GM23248 (cell line): ENCODE measurements at regions not wholly inside any gene's neighbourhood (a gene's known extent, or its start where the extent isn't known, plus 50 kb on each side); places are given as distances from the start of the nearest gene placed in this dataset.

ENCODE experiments used
- DNase-seq: peaks from one replicate; pipeline ENCODE4 v3.0.0-alpha.2; 2015
- H2AFZ ChIP-seq: fragments of 200-600 bp; sonication (generic); 2 replicates; pipeline ENCODE4 v1.6.1; 2016; ENCODE audit warnings: antibody characterized with exemption
- H3F3A ChIP-seq: fragments of 200-600 bp; sonication (generic); 2 replicates; pipeline ENCODE4 v1.6.1; 2016; ENCODE audit warnings: mild to moderate bottlenecking, antibody characterized with exemption, mixed run types; ENCODE audit not compliant: insufficient read depth
- H3K27ac ChIP-seq: fragments of 200-600 bp; sonication (generic); 2 replicates; pipeline ENCODE4 v1.5.1; 2016; ENCODE audit warnings: mild to moderate bottlenecking
- H3K27me3 ChIP-seq: fragments of 200-600 bp; sonication (generic); replicated peaks from 2 replicates; pipeline ENCODE4 v1.6.1; 2016; ENCODE audit warnings: mild to moderate bottlenecking; ENCODE audit not compliant: insufficient read depth
- H3K36me3 ChIP-seq: fragments of 200-600 bp; sonication (generic); 2 replicates; pipeline ENCODE4 v1.6.1; 2016; ENCODE audit warnings: low read depth, mild to moderate bottlenecking
- H3K4me1 ChIP-seq: fragments of 200-600 bp; sonication (generic); 2 replicates; pipeline ENCODE4 v1.6.1; 2016; ENCODE audit warnings: mild to moderate bottlenecking; ENCODE audit not compliant: insufficient read depth
- H3K4me2 ChIP-seq: fragments of 200-600 bp; sonication (generic); one replicate; pipeline ENCODE4 v1.6.1; 2016; ENCODE audit warnings: mild to moderate bottlenecking; ENCODE audit not compliant: unreplicated experiment
- H3K4me3 ChIP-seq: fragments of 200-600 bp; sonication (generic); 2 replicates; pipeline ENCODE4 v1.5.1; 2016; ENCODE audit warnings: mild to moderate bottlenecking
- H3K79me2 ChIP-seq: fragments of 200-600 bp; sonication (generic); 2 replicates; pipeline ENCODE4 v1.6.1; 2016; ENCODE audit warnings: mild to moderate bottlenecking; ENCODE audit not compliant: insufficient read depth
- H3K9ac ChIP-seq: fragments of 200-600 bp; sonication (generic); 2 replicates; pipeline ENCODE4 v1.6.1; 2016; ENCODE audit warnings: mild to moderate bottlenecking
- H3K9me2 ChIP-seq: fragments of 200-600 bp; sonication (generic); 2 replicates; pipeline ENCODE4 v1.6.1; 2016; ENCODE audit warnings: mixed run types, mild to moderate bottlenecking, moderate library complexity; ENCODE audit not compliant: insufficient read depth
- H3K9me3 ChIP-seq: fragments of 200-600 bp; sonication (generic); one replicate; pipeline ENCODE4 v1.6.1; 2017; ENCODE audit warnings: low read depth
- H4K20me1 ChIP-seq: fragments of 200-600 bp; sonication (generic); 2 replicates; pipeline ENCODE4 v1.6.0; 2016; ENCODE audit not compliant: insufficient read depth
- EZH2 ChIP-seq: fragments of 200-600 bp; sonication (generic); IDR thresholded peaks from 2 replicates; pipeline ENCODE4 v1.6.1; 2018; ENCODE audit warnings: antibody characterized with exemption, mild to moderate bottlenecking; ENCODE audit not compliant: insufficient read depth, poor library complexity, severe bottlenecking
- EZH2phosphoT487 ChIP-seq: fragments of 200-600 bp; sonication (generic); IDR thresholded peaks from 2 replicates; pipeline ENCODE4 v1.6.1; 2018; ENCODE audit warnings: antibody characterized with exemption, moderate library complexity, mild to moderate bottlenecking, low read depth; ENCODE audit not compliant: insufficient read depth
- WGBS, 2 experiments: methylation state at CpG; one replicate each; pipeline ENCODE4 v1.1.6; 2015 to 2017; ENCODE audit warnings: low lambda C conversion rate in 2 of 2, low coverage in 1 of 2; ENCODE audit errors: missing lambda C conversion rate in 2 of 2; 5-methylcytosine and 5-hydroxymethylcytosine counted together
- in situ Hi-C: fragments of 300-500 bp; cut with MboI; formaldehyde crosslinking; loops from 2 replicates; pipeline ENCODE4 v1.15.0; 2020

- no peak overlapping the region for H3K4me3 ChIP-seq
- no peaks in the 10 kb centered on the region for H3K79me2 ChIP-seq
- H4K20me1 ChIP-seq = no peaks in the 10 kb centered on the region
- no peak overlapping the region for H3K4me2 ChIP-seq
- no peaks in the 10 kb centered on the region for H3K9me3 ChIP-seq
- 17 to 21% methylated on average over 9 of the region's 9 CpGs for WGBS, 2 experiments
- no peaks in the 10 kb centered on the region for H3K4me1 ChIP-seq
- H3K9me2 ChIP-seq = no peaks in the 10 kb centered on the region
- H3K27ac ChIP-seq = no peak overlapping the region
- TF ChIP-seq EZH2 = no peak
- no peak for DNase-seq
- no peak overlapping the region for H3K9ac ChIP-seq
- H3K36me3 ChIP-seq = no peaks in the 10 kb centered on the region
- in situ Hi-C loops = no loop called here
- H3F3A ChIP-seq = no peaks in the 10 kb centered on the region
- no peak overlapping the region for H2AFZ ChIP-seq
- H3K27me3 ChIP-seq = no peaks in the 10 kb centered on the region
These were observed 513.3 kb downstream of the NPHP4 start for GRCh38 chr1:5478961-5479360.

- no peak overlapping the region for H3K4me2 ChIP-seq
- no peak for DNase-seq
- in situ Hi-C loops = no loop called here
- no peak overlapping the region for H3K27ac ChIP-seq
- WGBS, 2 experiments = 20 to 30% methylated on average over 6 of the region's 6 CpGs
- H3K79me2 ChIP-seq = no peaks in the 10 kb centered on the region
- no peaks in the 10 kb centered on the region for H3K36me3 ChIP-seq
- H3K4me3 ChIP-seq = no peak overlapping the region
- no peaks in the 10 kb centered on the region for H3K27me3 ChIP-seq
- no peak overlapping the region for H3K9ac ChIP-seq
- no peak for TF ChIP-seq EZH2
- TF ChIP-seq EZH2phosphoT487 = no peak
- H3K4me1 ChIP-seq = no peaks in the 10 kb centered on the region
- no peaks in the 10 kb centered on the region for H3F3A ChIP-seq
- H4K20me1 ChIP-seq = no peaks in the 10 kb centered on the region
- H3K9me3 ChIP-seq = no peaks in the 10 kb centered on the region
- no peak overlapping the region for H2AFZ ChIP-seq
- no peaks in the 10 kb centered on the region for H3K9me2 ChIP-seq
These were observed 514.0 kb downstream of the NPHP4 start for GRCh38 chr1:5478156-5478695.

GRCh38 chr1:5477716-5478115, 514.5 kb downstream of the NPHP4 start:
- Histone ChIP-seq H3K9ac (no peak overlapping the region), H3K27me3 (no peaks in the 10 kb centered on the region), H3F3A (no peaks in the 10 kb centered on the region), H3K4me1 (no peaks in the 10 kb centered on the region), H3K9me2 (no peaks in the 10 kb centered on the region), H3K9me3 (no peaks in the 10 kb centered on the region), H3K4me3 (no peak overlapping the region), H3K36me3 (no peaks in the 10 kb centered on the region), H3K4me2 (no peak overlapping the region), H4K20me1 (no peaks in the 10 kb centered on the region), H3K79me2 (no peaks in the 10 kb centered on the region), H2AFZ (no peak overlapping the region), H3K27ac (no peak overlapping the region)
- 45 to 48% methylated on average over 11 of the region's 11 CpGs for WGBS, 2 experiments
- no peak for DNase-seq
- in situ Hi-C loops = no loop called here
- TF ChIP-seq EZH2phosphoT487 (no peak), EZH2 (no peak)

GRCh38 chr1:5475572-5475971, 516.7 kb downstream of the NPHP4 start:
- Histone ChIP-seq H3K4me1 (no peaks in the 10 kb centered on the region), H3K36me3 (no peaks in the 10 kb centered on the region), H3F3A (no peaks in the 10 kb centered on the region), H3K79me2 (no peaks in the 10 kb centered on the region), H3K4me2 (no peak overlapping the region), H3K27ac (no peak overlapping the region), H3K9me2 (no peaks in the 10 kb centered on the region), H3K9me3 (no peaks in the 10 kb centered on the region), H2AFZ (no peak overlapping the region), H3K9ac (no peak overlapping the region), H3K27me3 (no peaks in the 10 kb centered on the region), H4K20me1 (no peaks in the 10 kb centered on the region), H3K4me3 (no peak overlapping the region)
- WGBS, 2 experiments = 34 to 35% methylated on average over 5 of the region's 5 CpGs
- TF ChIP-seq EZH2phosphoT487 = no peak
- TF ChIP-seq EZH2 = no peak
- in situ Hi-C loops = no loop called here
- DNase-seq = no peak

GRCh38 chr1:5473268-5473667, 519.0 kb downstream of the NPHP4 start:
- no peaks in the 10 kb centered on the region for H3K27me3 ChIP-seq
- no peaks in the 10 kb centered on the region for H3F3A ChIP-seq
- H3K9me3 ChIP-seq = no peaks in the 10 kb centered on the region
- H4K20me1 ChIP-seq = no peaks in the 10 kb centered on the region
- H3K79me2 ChIP-seq = no peaks in the 10 kb centered on the region
- no peaks in the 10 kb centered on the region for H3K4me1 ChIP-seq
- no peaks in the 10 kb centered on the region for H3K9me2 ChIP-seq
- no peaks in the 10 kb centered on the region for H3K36me3 ChIP-seq
- H3K27ac ChIP-seq = no peak overlapping the region
- H3K4me3 ChIP-seq = no peak overlapping the region
- 61% methylated on average over 12 of the region's 12 CpGs for WGBS, 2 experiments
- in situ Hi-C loops = no loop called here
- no peak for DNase-seq
- no peak overlapping the region for H3K9ac ChIP-seq
- TF ChIP-seq EZH2phosphoT487 (no peak), EZH2 (no peak)
- no peak overlapping the region for H2AFZ ChIP-seq
- no peak overlapping the region for H3K4me2 ChIP-seq
